GM21381 (cell line): ENCODE measurements at regions not wholly inside any gene's neighbourhood (a gene's known extent, or its start where the extent isn't known, plus 50 kb on each side); places are given as distances from the start of the nearest gene placed in this dataset.

ENCODE experiments used
- ATAC-seq: cut with Tn5 transposase; IDR thresholded peaks from one replicate; pipeline ENCODE4 v1.9.1; 2021; ENCODE audit warnings: mild to moderate bottlenecking, moderate library complexity; ENCODE audit not compliant: unreplicated experiment

DNA sequence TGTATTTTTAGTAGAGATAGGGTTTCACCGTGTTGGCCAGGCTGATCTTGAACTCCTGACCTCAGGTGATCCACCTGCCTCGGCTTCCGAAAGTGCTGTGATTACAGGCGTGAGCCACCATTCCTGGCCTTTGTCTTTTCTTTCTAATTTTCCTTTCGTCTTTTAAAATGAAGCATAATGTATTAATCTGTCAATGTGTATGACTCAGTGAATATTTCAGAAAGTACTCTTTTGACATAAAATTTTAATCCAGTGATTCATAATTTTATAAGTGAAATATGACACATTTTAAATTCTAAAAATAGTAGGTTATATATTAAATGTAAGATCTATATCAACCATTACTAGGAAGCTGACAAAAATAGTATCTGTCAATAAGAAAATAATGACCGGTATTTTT, 1059.0 kb upstream of the PRMT6 start:
- ATAC-seq = no peak

- peak; percentile 49 for ATAC-seq
Observed at GRCh38 chr1:106022312-106022902, 1034.1 kb upstream of the PRMT6 start.

DNA sequence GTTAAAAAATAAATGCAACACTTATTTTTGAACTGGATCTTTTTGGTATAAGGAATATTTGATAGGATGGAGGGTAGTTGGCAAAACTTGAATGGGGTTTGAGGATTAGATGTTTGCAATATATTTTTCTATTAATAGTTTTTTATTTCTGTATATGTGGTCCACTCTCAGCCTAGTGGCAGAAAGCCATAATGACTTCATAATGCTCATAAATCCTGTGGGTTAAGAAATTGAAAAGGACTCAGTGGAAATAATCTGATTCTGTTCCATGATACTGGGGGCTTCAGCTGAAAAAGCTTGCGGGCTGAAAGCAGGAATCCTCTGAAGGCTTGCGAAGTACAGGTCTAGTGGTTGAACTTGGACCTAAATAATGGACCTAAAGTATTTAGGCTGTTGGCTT, 1028.6 kb upstream of the PRMT6 start:
- ATAC-seq = no peak

DNA sequence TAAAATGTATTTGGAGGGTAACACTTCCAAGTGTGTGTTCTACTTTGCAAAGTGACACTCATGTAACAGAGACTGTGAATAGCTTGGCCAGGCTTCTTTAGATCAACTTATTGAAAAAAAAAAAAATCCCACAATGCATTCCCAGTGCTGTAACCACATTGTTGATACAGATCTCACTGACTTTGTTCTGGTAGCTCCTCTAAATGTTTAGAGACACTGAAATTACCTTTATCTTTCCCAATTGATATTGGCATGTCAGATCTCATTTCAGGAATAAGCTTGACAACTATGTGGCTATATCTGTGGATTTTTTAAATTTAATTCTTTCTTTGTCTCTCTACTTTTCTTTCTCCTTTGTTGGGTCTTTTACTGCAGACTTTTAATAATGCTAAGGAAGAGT, 1018.9 kb upstream of the PRMT6 start:
- no peak for ATAC-seq

- ATAC-seq = no peak
Observed at GRCh38 chr1:106038260-106038659, 1018.2 kb upstream of the PRMT6 start.

- ATAC-seq = no peak
Observed at GRCh38 chr1:106043971-106044370, 1012.5 kb upstream of the PRMT6 start.

DNA sequence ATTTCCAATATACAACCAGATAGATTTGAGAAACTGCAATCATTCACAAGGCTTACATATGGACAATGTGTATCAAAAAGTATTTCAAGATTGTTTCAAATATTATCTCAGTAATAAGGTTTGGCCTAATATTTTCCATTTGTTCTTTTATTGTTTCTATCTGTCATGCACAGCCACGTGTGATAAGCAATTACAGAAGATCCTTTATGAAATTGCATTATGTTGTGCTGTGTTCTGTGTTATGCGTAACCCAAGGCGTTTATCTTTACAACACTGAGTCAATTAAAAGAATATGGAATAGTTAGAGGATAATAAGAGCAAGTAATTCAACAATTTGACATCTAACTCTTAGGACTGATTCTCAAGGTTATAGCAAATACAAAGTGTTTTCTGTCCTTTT, 1009.3 kb upstream of the PRMT6 start:
- ATAC-seq = no peak

GRCh38 chr1:106049595-106049994, 1006.9 kb upstream of the PRMT6 start:
- ATAC-seq = no peak

DNA sequence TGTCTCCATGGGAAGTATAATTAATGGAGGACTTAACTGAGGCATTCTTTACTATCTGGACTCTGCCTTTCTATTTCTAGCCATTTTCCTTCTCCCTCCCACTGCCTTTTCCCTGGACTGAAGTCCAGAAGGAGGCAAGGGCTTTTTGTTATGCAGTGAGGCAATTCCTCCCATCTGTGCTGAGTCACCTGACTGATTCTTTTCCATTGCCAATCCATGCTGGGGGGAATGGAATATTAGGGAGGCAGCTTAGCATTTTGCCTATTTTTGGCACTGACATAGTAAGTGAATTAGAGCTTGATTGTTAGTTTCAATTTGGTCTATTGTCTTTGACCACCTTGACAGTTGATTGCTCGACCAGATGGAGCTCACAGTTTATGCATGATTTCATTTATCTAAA, 1000.6 kb upstream of the PRMT6 start:
- ATAC-seq = no peak

- no peak for ATAC-seq
Observed at GRCh38 chr1:106061586-106062495, 994.6 kb upstream of the PRMT6 start.

GRCh38 chr1:106063510-106063909, 993.0 kb upstream of the PRMT6 start:
- ATAC-seq = no peak

DNA sequence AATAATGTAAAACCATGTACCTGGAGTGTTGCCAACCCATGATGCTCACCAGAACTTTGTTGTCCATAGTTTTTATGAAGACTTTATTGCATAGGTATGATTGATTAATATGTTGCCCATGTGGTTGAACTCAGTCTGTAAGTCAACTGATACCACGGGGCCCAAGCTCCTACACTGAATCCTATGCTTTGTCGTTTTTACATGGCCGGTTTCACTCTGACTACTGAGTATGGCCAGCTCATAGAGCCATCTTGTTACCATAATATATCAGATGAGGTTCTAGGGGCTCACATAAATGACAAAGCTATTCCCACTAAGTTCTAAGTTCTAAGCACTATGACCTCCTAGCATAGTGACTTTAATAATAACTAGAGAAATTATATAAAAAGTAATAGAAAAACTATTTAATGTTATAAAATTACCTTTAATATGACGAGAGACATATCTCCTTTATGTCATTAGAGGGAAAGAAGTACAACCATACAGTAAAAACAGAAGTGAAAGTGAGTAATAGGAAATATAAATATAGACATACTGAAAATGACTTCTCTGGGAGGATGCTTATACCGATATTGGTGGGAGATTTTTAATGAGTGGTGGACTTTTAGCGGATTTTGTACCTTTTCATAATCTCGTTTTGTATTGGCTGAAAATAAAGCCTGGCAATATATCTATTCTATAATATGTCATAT, 983.4 kb upstream of the PRMT6 start:
- peak; percentile 89 for ATAC-seq

GRCh38 chr1:106080608-106081325, 975.7 kb upstream of the PRMT6 start:
- no peak for ATAC-seq

DNA sequence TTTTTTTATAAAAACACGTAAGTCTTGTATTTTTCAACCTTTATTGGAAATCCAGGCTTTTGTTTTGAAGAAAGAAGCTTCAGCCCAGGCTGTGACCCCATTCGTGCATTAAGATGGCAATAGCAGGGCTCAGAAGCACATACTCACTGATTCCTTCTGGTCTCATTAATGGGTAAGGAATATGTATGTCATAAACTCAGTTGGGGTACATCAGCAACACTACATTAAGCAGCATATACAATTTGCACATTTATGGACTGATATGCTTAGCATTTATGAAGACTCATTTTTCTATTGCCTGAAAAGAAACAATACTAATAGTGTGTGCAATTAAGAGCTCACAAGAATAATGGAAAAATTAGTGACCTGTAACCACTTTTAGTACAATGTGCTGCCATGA, 945.4 kb upstream of the PRMT6 start:
- ATAC-seq = no peak

GRCh38 chr1:106113851-106114250, 942.6 kb upstream of the PRMT6 start:
- ATAC-seq = no peak

GRCh38 chr1:106120789-106121188, 935.7 kb upstream of the PRMT6 start:
- no peak for ATAC-seq

DNA sequence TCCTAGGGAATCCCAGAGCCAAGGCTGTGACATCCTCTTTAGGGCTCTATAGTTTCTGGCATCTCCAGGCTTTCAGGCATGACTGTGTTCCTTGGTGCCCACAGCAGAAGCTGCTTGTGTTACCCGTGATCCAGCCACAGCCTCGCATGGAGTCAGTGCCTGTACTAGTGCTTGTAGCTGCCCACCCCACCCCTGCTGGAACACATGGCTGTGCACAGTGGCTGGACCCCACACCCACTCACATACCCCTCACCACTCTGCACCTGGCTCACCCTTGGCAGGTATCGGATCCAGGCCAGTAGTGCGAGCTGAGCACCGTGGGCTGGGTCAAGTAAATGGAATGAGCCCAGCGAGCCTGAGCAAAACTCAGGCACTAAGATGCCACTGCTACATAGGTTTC, 934.7 kb upstream of the PRMT6 start:
- ATAC-seq = no peak

DNA sequence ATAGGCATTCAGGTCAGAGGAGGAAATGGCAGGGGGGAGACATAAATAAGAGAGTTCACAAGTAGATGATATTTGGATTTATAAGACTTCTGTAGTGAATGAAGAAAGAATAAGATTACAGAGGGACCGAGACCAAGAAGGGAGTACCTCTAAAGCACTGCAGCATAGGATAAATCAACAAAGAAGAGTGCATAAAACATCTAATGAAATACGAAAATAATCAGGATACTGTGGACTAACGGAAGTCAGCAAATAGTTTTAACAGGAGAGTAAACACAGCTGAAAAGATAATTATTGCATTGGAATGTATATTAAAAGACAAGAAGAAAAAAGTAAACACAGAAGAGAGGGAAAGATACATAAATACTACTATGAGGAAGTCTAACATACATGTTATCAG, 921.9 kb upstream of the PRMT6 start:
- no peak for ATAC-seq

- ATAC-seq = no peak
Observed at GRCh38 chr1:106173101-106173500, 883.4 kb upstream of the PRMT6 start.

DNA sequence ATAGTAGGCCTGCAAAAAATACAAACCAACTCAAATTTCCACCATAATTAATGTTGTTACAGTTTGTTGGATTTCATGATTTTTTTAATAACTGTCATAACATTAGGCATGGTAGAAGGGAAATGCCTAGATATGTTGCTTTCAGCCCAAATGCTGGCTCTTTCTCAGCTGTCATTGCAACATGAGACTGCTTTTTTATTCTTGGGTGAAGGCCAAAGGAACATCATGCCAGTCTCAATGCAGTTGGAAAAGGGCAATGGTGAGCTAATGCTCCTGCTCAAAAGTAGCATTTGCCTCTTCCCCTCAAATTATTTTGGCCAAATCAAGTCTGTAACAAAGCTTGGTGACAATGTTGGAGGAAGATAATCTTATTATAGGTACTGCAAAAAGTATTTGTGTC, 877.7 kb upstream of the PRMT6 start:
- no peak for ATAC-seq

DNA sequence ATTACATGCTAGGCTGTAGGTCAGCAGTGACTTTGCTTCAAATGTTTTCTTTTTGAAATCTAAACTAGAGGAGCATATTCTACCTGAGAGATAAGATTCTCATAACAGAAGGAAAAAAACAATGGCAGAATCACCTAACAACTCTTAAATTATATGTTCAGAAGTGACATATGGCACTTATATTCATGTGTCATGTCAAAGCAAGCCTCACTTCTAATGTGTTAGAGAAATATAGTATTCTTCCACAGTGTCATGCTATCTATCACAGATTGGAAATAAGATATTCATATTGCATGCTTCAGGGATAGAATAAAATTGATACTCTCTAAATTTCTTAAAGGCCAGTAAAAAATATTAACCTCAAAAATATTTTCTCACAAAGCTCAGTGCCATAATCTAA, 874.6 kb upstream of the PRMT6 start:
- no peak for ATAC-seq
